ENCODE measurements at regions not wholly inside any gene's neighbourhood (a gene's known extent, or its start where the extent isn't known, plus 50 kb on each side); places are given as distances from the start of the nearest gene placed in this dataset.

- no peak for TF ChIP-seq INSM2 (tag by site-specific recombination; IDR thresholded peaks at IDR 0.05)
- TF ChIP-seq ZNF354C (tag by site-specific recombination; IDR thresholded peaks at IDR 0.05; ENCODE audit: borderline replicate concordance, low read depth) = no peak
Measured at GRCh38 chr10:4038000-4038399, 253.0 kb upstream of the KLF6 start (continued).

- H3K36me3 ChIP-seq (ENCODE audit: control insufficient read depth in 2 of 2, insufficient read depth in 1 of 2, low read length in 2 of 2) = no peaks in the 10 kb centered on the region
- H3K9me3 ChIP-seq (ENCODE audit: control insufficient read depth, insufficient read depth, low read depth, low read length) = no peaks in the 10 kb centered on the region
- no peak overlapping the region for H3K4me3 ChIP-seq (ENCODE audit: low read depth, low read length)
- H3K4me1 ChIP-seq (ENCODE audit: control insufficient read depth, insufficient read depth, low read length) = no peaks in the 10 kb centered on the region
- no peak overlapping the region for H3K27ac ChIP-seq (ENCODE audit: extremely low read depth, low read depth, low read length)
- POLR2A ChIA-PET = no interaction called here
- TF ChIP-seq BCL11A (tag by site-specific recombination; IDR thresholded peaks at IDR 0.05; ENCODE audit: low read depth) = no peak
- TF ChIP-seq ZNF549 (tag by site-specific recombination; IDR thresholded peaks at IDR 0.05) = no peak
- no peak for TF ChIP-seq KLF8 (tag by site-specific recombination; IDR thresholded peaks at IDR 0.05)
- no peak for TF ChIP-seq ZNF571 (tag by site-specific recombination; IDR thresholded peaks at IDR 0.05)
- no peak for TF ChIP-seq ZNF514 (tag by site-specific recombination; IDR thresholded peaks at IDR 0.05)
- no peak for TF ChIP-seq ZSCAN23 (tag by site-specific recombination; IDR thresholded peaks at IDR 0.05)
- TF ChIP-seq TCF7L2 (IDR thresholded peaks at IDR 0.05; ENCODE audit: borderline replicate concordance, low read depth, low read length) = no peak
- no peak for TF ChIP-seq ZNF311 (tag by site-specific recombination; IDR thresholded peaks at IDR 0.05; ENCODE audit: borderline replicate concordance)
- no peak for TF ChIP-seq ZNF175 (tag by site-specific recombination; IDR thresholded peaks at IDR 0.05)
- TF ChIP-seq ZNF501 (tag by site-specific recombination; IDR thresholded peaks at IDR 0.05) = no peak
- TF ChIP-seq KLF9 (tag by site-specific recombination; IDR thresholded peaks at IDR 0.05; ENCODE audit: low read depth) = no peak
- TF ChIP-seq, protein P1, sequence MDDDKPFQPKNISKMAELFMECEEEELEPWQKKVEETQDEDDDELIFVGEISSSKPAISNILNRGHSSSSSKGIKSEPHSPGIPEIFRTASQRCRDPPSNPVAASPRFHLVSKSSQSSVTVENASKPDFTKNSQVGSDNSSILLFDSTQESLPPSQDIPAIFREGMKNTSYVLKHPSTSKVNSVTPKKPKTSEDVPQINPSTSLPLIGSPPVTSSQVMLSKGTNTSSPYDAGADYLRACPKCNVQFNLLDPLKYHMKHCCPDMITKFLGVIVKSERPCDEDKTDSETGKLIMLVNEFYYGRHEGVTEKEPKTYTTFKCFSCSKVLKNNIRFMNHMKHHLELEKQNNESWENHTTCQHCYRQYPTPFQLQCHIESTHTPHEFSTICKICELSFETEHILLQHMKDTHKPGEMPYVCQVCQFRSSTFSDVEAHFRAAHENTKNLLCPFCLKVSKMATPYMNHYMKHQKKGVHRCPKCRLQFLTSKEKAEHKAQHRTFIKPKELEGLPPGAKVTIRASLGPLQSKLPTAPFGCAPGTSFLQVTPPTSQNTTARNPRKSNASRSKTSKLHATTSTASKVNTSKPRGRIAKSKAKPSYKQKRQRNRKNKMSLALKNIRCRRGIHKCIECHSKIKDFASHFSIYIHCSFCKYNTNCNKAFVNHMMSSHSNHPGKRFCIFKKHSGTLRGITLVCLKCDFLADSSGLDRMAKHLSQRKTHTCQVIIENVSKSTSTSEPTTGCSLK (tag by site-specific recombination; IDR thresholded peaks at IDR 0.05) = no peak
- no peak for TF ChIP-seq MEIS1 (CRISPR knock-in tag; IDR thresholded peaks at IDR 0.05; ENCODE audit: borderline replicate concordance)
- TF ChIP-seq ZBTB21 (tag by site-specific recombination; IDR thresholded peaks at IDR 0.05) = no peak
- no peak for TF ChIP-seq YY2 (tag by site-specific recombination; IDR thresholded peaks at IDR 0.05)
- TF ChIP-seq MYNN (tag by site-specific recombination; IDR thresholded peaks at IDR 0.05; ENCODE audit: borderline replicate concordance) = no peak
- TF ChIP-seq ZNF621 (tag by site-specific recombination; IDR thresholded peaks at IDR 0.05) = no peak
- CTCF ChIA-PET = no interaction called here
Measured at GRCh38 chr10:4035599-4035945, 250.6 kb upstream of the KLF6 start.

GRCh38 chr10:4034907-4035598, 250.0 kb upstream of the KLF6 start:
- Histone ChIP-seq H3K9me3 (ENCODE audit: control insufficient read depth, insufficient read depth, low read depth, low read length) (no peaks in the 10 kb centered on the region), H3K4me1 (ENCODE audit: control insufficient read depth, insufficient read depth, low read length) (no peaks in the 10 kb centered on the region), H3K36me3 (ENCODE audit: control insufficient read depth in 2 of 2, insufficient read depth in 1 of 2, low read length in 2 of 2) (no peaks in the 10 kb centered on the region), H3K4me3 (ENCODE audit: low read depth, low read length) (no peak overlapping the region), H3K27ac (ENCODE audit: extremely low read depth, low read depth, low read length) (no peak overlapping the region)
- no peak for TF ChIP-seq HOXD13 (CRISPR knock-in tag; IDR thresholded peaks at IDR 0.05; ENCODE audit: borderline replicate concordance)
- TF ChIP-seq ZNF148 (tag by site-specific recombination; IDR thresholded peaks at IDR 0.05; ENCODE audit: borderline replicate concordance) = no peak
- TF ChIP-seq ZNF747 (tag by site-specific recombination; IDR thresholded peaks at IDR 0.05) = no peak
- TF ChIP-seq, protein P2, sequence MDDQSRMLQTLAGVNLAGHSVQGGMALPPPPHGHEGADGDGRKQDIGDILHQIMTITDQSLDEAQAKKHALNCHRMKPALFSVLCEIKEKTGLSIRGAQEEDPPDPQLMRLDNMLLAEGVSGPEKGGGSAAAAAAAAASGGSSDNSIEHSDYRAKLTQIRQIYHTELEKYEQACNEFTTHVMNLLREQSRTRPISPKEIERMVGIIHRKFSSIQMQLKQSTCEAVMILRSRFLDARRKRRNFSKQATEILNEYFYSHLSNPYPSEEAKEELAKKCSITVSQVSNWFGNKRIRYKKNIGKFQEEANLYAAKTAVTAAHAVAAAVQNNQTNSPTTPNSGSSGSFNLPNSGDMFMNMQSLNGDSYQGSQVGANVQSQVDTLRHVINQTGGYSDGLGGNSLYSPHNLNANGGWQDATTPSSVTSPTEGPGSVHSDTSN (CRISPR knock-in tag; IDR thresholded peaks at IDR 0.05) = no peak
- TF ChIP-seq, protein P3, sequence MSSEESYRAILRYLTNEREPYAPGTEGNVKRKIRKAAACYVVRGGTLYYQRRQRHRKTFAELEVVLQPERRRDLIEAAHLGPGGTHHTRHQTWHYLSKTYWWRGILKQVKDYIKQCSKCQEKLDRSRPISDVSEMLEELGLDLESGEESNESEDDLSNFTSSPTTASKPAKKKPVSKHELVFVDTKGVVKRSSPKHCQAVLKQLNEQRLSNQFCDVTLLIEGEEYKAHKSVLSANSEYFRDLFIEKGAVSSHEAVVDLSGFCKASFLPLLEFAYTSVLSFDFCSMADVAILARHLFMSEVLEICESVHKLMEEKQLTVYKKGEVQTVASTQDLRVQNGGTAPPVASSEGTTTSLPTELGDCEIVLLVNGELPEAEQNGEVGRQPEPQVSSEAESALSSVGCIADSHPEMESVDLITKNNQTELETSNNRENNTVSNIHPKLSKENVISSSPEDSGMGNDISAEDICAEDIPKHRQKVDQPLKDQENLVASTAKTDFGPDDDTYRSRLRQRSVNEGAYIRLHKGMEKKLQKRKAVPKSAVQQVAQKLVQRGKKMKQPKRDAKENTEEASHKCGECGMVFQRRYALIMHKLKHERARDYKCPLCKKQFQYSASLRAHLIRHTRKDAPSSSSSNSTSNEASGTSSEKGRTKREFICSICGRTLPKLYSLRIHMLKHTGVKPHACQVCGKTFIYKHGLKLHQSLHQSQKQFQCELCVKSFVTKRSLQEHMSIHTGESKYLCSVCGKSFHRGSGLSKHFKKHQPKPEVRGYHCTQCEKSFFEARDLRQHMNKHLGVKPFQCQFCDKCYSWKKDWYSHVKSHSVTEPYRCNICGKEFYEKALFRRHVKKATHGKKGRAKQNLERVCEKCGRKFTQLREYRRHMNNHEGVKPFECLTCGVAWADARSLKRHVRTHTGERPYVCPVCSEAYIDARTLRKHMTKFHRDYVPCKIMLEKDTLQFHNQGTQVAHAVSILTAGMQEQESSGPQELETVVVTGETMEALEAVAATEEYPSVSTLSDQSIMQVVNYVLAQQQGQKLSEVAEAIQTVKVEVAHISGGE (tag by site-specific recombination; conservative IDR thresholded peaks at IDR 0.05; ENCODE audit: low read depth) = no peak
- ChIA-PET POLR2A (no interaction called here), CTCF (no interaction called here)
